ENCODE measurements at regions not wholly inside any gene's neighbourhood (a gene's known extent, or its start where the extent isn't known, plus 50 kb on each side); places are given as distances from the start of the nearest gene placed in this dataset.

- TF ChIP-seq CTCF (IDR thresholded peaks at IDR 0.05; ENCODE audit: borderline replicate concordance, insufficient read depth, low read depth, low read length): no peak
- H3K4me3 ChIP-seq (ENCODE audit: low read depth, low read length): no peak overlapping the region
Observed at GRCh38 chr15:37819191-37819590, 115.2 kb upstream of the TMCO5A start.

GRCh38 chr15:37820380-37821128 lies 113.9 kb upstream of the TMCO5A start:
- TF ChIP-seq CTCF (IDR thresholded peaks at IDR 0.05; ENCODE audit: borderline replicate concordance, insufficient read depth, low read depth, low read length): no peak
- no peak overlapping the region for H3K4me3 ChIP-seq (ENCODE audit: low read depth, low read length)

GRCh38 chr15:37823601-37824275 lies 110.7 kb upstream of the TMCO5A start:
- H3K4me3 ChIP-seq (ENCODE audit: low read depth, low read length): no peak overlapping the region
- no peak for TF ChIP-seq CTCF (IDR thresholded peaks at IDR 0.05; ENCODE audit: borderline replicate concordance, insufficient read depth, low read depth, low read length)

- TF ChIP-seq CTCF (IDR thresholded peaks at IDR 0.05; ENCODE audit: borderline replicate concordance, insufficient read depth, low read depth, low read length): no peak
- no peak overlapping the region for H3K4me3 ChIP-seq (ENCODE audit: low read depth, low read length)
Observed at GRCh38 chr15:37824717-37825382, 109.6 kb upstream of the TMCO5A start.

GRCh38 chr15:37837276-37837675 lies 97.2 kb upstream of the TMCO5A start:
- no peak overlapping the region for H3K4me3 ChIP-seq (ENCODE audit: low read depth, low read length)
- no peak for TF ChIP-seq CTCF (IDR thresholded peaks at IDR 0.05; ENCODE audit: borderline replicate concordance, insufficient read depth, low read depth, low read length)

GRCh38 chr15:37847776-37848175 lies 86.7 kb upstream of the TMCO5A start:
- no peak for TF ChIP-seq CTCF (IDR thresholded peaks at IDR 0.05; ENCODE audit: borderline replicate concordance, insufficient read depth, low read depth, low read length)
- H3K4me3 ChIP-seq (ENCODE audit: low read depth, low read length): no peak overlapping the region

Measured in GM12875 (cell line).